Calu3 (cell line): ENCODE measurements at regions not wholly inside any gene's neighbourhood (a gene's known extent, or its start where the extent isn't known, plus 50 kb on each side); places are given as distances from the start of the nearest gene placed in this dataset.

Source experiments
- BruUV-seq: library from RNA; stranded (reverse); fragments of 400-500 nt; replicated peaks from 2 replicates; lab custom pipeline; 2021; lab: Mats Ljungman, UMichigan
- CTCF ChIA-PET: fragments of 300-600 bp; sonication (Branson Sonifier 250); formaldehyde crosslinking; loops from one replicate; lab custom pipeline; 2022; ENCODE audit warnings: antibody characterized with exemption; lab: Charles Lee
- DNase-seq: peaks from one replicate; pipeline ENCODE4 v3.0.0; 2022
- H3K27ac Mint-ChIP-seq: one replicate; pipeline ENCODE4 v1.8.0; 2022; ENCODE audit warnings: mixed read lengths; ENCODE audit not compliant: unreplicated experiment
- H3K27me3 Mint-ChIP-seq: one replicate; pipeline ENCODE4 v1.8.0; 2022; ENCODE audit warnings: mixed read lengths; ENCODE audit not compliant: unreplicated experiment
- H3K36me3 Mint-ChIP-seq: one replicate; pipeline ENCODE4 v1.8.0; 2022; ENCODE audit warnings: mild to moderate bottlenecking, moderate library complexity, mixed read lengths; ENCODE audit not compliant: insufficient read depth, unreplicated experiment
- H3K4me1 Mint-ChIP-seq: one replicate; pipeline ENCODE4 v1.8.0; 2022; ENCODE audit warnings: mild to moderate bottlenecking, low read depth, mixed read lengths; ENCODE audit not compliant: unreplicated experiment
- H3K4me3 Mint-ChIP-seq: one replicate; pipeline ENCODE4 v1.8.0; 2022; ENCODE audit warnings: mild to moderate bottlenecking, low read depth, moderate library complexity, mixed read lengths; ENCODE audit not compliant: unreplicated experiment
- H3K9me3 Mint-ChIP-seq: one replicate; pipeline ENCODE4 v1.8.0; 2022; ENCODE audit warnings: low read depth, mixed read lengths; ENCODE audit not compliant: unreplicated experiment
- CTCF ChIP-seq: fragments of 200-600 bp; IDR thresholded peaks from one replicate; pipeline ENCODE4 v1.8.0; 2022; ENCODE audit warnings: antibody characterized with exemption; ENCODE audit not compliant: unreplicated experiment
- intact Hi-C: fragments of 100-400 bp; cut with micrococcal nuclease; formaldehyde crosslinking; loops from one replicate; pipeline ENCODE4 v1.10.0; 2022; ENCODE audit not compliant: unreplicated experiment

GRCh38 chr2:80969900-80970299 lies 665.3 kb upstream of the LRRTM1 start:
- Mint-ChIP-seq H3K9me3 (peaks cover 18% of the 10 kb centered on the region), H3K36me3 (no peaks in the 10 kb centered on the region), H3K27me3 (no peaks in the 10 kb centered on the region), H3K4me3 (no peak overlapping the region), H3K4me1 (no peaks in the 10 kb centered on the region), H3K27ac (no peak overlapping the region)
- CTCF ChIA-PET: no interaction called here
- no TSS peak for BruUV-seq
- intact Hi-C loops: no loop called here
- no peak for TF ChIP-seq CTCF
- no peak for DNase-seq

- peaks cover 14% of the 10 kb centered on the region for H3K9me3 Mint-ChIP-seq
- no peaks in the 10 kb centered on the region for H3K36me3 Mint-ChIP-seq
- no peak overlapping the region for H3K27ac Mint-ChIP-seq
- no TSS peak for BruUV-seq
- no peak for DNase-seq
- H3K4me3 Mint-ChIP-seq: no peak overlapping the region
- no peak for TF ChIP-seq CTCF
- CTCF ChIA-PET: no interaction called here
- intact Hi-C loops: no loop called here
- no peaks in the 10 kb centered on the region for H3K27me3 Mint-ChIP-seq
- H3K4me1 Mint-ChIP-seq: no peaks in the 10 kb centered on the region
Observed at GRCh38 chr2:80968450-80968849, 663.9 kb upstream of the LRRTM1 start.

- no peak overlapping the region for H3K27ac Mint-ChIP-seq
- no TSS peak for BruUV-seq
- H3K4me1 Mint-ChIP-seq: no peaks in the 10 kb centered on the region
- intact Hi-C loops: no loop called here
- TF ChIP-seq CTCF: no peak
- DNase-seq: no peak
- peaks cover 17% of the 10 kb centered on the region for H3K9me3 Mint-ChIP-seq
- H3K27me3 Mint-ChIP-seq: no peaks in the 10 kb centered on the region
- CTCF ChIA-PET: no interaction called here
- H3K4me3 Mint-ChIP-seq: no peak overlapping the region
- no peaks in the 10 kb centered on the region for H3K36me3 Mint-ChIP-seq
Observed at GRCh38 chr2:80947601-80948130, 643.1 kb upstream of the LRRTM1 start.

- H3K36me3 Mint-ChIP-seq: no peaks in the 10 kb centered on the region
- no peaks in the 10 kb centered on the region for H3K27me3 Mint-ChIP-seq
- BruUV-seq: no TSS peak
- H3K4me3 Mint-ChIP-seq: no peak overlapping the region
- no peak for TF ChIP-seq CTCF
- CTCF ChIA-PET: no interaction called here
- H3K9me3 Mint-ChIP-seq: peaks cover 14% of the 10 kb centered on the region
- no peak for DNase-seq
- no peaks in the 10 kb centered on the region for H3K4me1 Mint-ChIP-seq
- intact Hi-C loops: no loop called here
- no peak overlapping the region for H3K27ac Mint-ChIP-seq
Observed at GRCh38 chr2:80943487-80943886, 638.9 kb upstream of the LRRTM1 start.
